Stimulated activated CD8-positive, alpha-beta memory T cell treated with anti-CD3 and anti-CD28 coated beads, Interleukin-2, amount 100 ng/mL, for 1 hour (primary cell): ENCODE measurements at regions not wholly inside any gene's neighbourhood (a gene's known extent, or its start where the extent isn't known, plus 50 kb on each side); places are given as distances from the start of the nearest gene placed in this dataset.

ENCODE experiments used
- DNase-seq, 2 donors: peaks; one replicate each; pipeline ENCODE4 v3.0.0-alpha.2; 2020; ENCODE audit warnings: low read depth in 2 of 2

GRCh38 chr3:18828637-18829036 lies 319.7 kb upstream of the KCNH8 start:
- DNase-seq, result no peak

DNA sequence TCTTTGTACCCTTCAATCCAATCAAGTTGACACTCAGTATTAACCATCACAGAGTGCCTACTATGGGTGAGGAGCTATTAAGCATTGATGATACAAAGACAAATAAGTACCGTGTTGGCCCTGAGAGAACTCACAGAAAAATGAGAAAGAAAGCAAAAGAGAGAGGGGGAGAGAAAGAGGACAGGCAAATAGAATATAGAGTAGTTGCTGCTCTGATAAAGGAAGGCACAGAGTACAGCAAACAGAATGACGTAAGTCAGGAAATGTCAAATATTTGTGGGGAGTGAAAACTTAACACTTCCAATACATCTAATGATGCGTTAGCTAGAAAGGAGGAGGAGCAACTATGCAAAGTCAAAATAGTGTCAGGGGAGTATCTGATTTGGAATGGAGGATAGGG lies 320.6 kb upstream of the KCNH8 start:
- no peak for DNase-seq

DNA sequence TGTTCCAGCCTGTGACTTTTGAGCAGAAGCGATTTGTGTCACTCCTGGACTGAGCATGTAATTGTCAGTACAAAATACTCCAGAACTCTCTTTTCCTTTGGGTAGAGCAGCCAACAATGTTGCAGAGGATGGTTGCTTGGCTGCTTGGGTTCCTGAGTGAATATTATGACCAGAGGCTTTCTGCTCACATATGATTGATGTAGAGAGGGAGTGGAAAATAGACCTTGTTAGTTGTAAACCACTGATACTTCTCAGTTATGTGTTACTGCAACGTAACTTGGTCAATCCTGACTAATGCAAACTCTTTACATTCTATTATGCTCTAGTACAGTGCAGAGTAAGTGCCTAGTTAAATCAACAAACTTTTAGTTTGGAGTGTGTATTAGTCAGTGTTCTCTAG lies 322.6 kb upstream of the KCNH8 start:
- DNase-seq, result no peak

- DNase-seq, result no peak
Measured at GRCh38 chr3:18813300-18813699, 335.0 kb upstream of the KCNH8 start.

- DNase-seq, result no peak
Measured at GRCh38 chr3:18812316-18812715, 336.0 kb upstream of the KCNH8 start.

DNA sequence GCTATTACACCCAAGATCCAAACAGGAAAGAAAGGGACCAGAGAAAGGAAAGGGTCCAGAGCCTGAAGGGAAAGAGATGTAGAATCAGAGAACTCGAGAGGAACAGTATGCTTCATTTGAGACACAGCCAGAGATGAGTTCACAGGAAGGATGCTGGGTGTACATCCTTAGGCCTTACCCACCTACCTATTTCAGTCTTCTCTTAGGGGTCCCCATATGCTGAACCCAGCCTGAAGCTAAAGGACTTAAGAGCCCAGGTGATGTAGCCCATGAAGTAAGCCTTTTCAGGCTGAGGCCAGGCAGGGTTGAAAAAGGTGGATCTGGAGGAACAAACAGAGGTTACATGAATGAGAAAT lies 338.0 kb upstream of the KCNH8 start:
- no peak for DNase-seq

DNA sequence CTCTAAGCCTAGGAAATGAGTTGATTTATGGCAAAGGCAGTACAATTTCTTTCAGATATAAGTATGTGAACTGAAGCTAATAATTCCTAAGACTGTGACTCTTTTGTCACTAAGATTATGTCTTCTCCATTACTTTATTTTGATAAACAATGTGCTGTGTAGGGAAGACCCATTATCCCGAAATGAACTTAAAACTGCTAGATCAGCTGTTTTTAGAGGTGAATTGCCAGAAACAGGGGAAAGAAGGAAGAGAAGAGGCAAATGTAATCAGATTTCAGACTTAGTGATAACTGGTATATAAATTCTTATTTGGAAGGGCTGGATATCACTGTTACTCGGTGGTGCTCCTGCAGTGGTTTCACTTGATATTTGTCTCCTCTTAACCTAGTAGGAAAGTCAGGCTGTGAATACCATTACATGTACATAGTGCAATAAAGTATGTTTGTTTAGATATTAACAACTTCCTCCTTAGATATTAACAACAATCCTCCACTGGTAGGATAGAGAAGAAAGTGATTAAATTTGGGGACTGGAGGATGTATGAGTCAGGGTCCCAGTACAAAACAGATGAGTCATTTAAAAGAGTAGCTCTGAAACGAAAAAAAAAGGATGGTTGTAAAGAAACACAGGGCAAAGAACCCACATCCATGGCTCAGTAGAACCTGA lies 338.5 kb upstream of the KCNH8 start:
- no peak for DNase-seq

- no peak for DNase-seq
Measured at GRCh38 chr3:18808429-18808828, 339.9 kb upstream of the KCNH8 start.

DNA sequence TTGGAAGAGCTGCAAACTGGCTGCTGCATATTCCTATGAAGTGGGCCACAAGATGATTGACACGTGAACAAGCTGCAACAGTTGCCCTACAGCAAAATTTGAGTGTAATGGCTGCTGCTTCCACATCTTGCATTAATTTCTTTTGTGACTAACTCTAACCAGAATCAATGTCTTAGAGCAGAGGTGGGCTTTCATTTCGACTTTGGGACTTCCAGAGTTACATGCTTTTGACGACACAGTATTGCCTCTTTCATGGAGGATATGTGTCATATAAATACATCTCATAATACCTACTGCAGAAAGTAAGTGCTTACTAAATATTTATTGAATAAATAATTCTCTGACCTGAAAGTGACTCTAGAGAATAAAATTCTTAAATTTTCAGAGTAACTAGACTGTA lies 340.7 kb upstream of the KCNH8 start:
- no peak for DNase-seq

DNA sequence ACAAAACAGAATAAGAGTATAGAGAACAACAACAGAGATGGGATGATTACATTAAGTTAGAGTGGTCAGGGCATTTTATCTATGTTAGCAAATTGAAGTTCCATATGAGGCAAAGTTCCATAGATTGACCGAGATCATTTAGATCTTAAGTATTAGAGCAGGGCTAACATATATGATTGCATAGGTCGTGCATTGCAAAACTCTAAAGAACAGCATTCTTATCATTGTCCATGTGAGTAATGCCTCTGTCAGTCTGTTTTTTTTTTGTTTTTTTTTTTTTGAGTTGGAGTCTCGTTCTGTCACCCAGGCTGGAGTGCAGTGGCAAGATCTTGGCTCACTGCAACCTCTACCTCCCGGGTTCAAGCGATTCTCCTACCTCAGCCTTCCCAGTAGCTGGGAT lies 341.7 kb upstream of the KCNH8 start:
- DNase-seq, result no peak

GRCh38 chr3:18797378-18797777 lies 350.9 kb upstream of the KCNH8 start:
- no peak for DNase-seq

DNA sequence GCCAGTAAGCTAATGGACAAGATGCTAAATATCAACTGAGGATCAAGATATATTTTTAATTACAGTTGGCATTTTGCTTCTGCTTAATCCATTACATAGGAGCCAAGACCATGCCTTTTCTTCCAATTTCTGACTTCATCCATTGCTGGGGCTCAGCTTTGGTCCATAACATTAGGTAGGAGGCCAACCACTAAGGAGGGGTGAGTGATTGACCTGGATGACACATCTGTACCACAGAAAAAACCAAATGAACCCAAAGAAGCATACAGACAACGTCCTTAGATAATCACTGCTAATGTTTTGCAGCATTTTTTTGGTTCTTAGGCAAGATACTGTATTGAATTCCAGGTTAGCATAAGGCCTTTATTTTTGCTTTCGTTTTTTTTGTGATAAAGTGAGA lies 353.2 kb upstream of the KCNH8 start:
- DNase-seq, result no peak

- DNase-seq, result no peak
Measured at GRCh38 chr3:18791752-18792151, 356.6 kb upstream of the KCNH8 start.

DNA sequence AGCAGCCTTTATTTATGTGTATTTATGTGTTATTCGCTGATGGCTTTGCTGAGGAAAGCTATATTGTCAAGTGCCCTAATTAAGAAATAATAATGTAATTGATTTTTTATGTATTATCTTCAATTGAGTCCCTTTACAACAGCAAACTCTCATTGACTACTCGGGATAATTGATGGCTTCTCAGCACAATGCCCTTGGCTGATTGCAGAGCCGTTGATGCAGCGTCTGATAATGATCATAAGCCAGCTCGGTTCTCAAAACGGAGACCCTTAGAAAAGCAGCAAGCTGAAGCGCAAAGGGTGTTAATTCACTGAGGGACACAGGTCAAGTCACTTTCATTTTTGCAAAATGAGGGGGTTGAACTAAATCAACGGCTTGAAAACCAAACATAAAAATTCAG lies 357.1 kb upstream of the KCNH8 start:
- DNase-seq, result no peak

DNA sequence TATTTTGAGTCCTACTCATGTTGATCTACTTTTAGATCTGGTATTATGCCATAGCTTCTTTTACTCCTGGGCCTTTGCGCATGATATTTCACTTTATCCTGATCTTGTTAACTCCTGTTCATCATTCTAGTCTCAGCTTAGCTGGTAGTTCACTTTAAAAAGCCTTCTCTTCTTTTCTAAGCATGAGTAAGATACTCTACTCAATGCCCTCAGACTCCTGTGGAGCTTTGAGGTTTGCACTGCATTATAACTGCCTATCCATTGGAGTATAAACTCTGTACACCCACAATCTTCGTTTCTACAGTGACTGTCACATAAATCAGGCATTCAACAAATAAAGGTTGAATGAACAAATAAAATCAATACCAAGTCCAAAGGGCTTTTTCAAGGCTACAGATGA lies 357.9 kb upstream of the KCNH8 start:
- DNase-seq, result no peak

GRCh38 chr3:18789734-18790133 lies 358.6 kb upstream of the KCNH8 start:
- no peak for DNase-seq

DNA sequence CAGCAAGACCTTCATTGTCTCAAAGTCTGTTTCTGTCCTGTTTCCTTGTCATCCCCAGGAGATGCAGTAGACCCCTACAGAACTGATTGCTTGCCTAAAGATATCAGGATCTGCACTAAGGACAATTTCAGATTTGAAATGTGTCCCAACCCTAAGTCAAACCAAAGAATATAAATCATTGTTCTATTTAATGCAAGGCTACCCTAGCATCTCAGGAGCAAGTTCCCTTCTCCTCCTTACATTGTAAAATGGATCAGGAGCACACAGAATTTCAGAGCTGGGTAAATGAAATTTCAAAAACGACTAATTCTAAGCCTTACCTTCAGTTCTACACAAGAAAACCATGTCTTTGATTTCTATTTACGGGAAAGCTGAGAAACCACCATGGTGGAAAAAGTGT lies 360.9 kb upstream of the KCNH8 start:
- DNase-seq, result no peak

- no peak for DNase-seq
Measured at GRCh38 chr3:18786650-18787323, 361.5 kb upstream of the KCNH8 start.

- no peak for DNase-seq
Measured at GRCh38 chr3:18782191-18782590, 357.1 kb upstream of the SATB1 start.

GRCh38 chr3:18780959-18781358 lies 355.8 kb upstream of the SATB1 start:
- no peak for DNase-seq

GRCh38 chr3:18779704-18780103 lies 354.6 kb upstream of the SATB1 start:
- no peak for DNase-seq

DNA sequence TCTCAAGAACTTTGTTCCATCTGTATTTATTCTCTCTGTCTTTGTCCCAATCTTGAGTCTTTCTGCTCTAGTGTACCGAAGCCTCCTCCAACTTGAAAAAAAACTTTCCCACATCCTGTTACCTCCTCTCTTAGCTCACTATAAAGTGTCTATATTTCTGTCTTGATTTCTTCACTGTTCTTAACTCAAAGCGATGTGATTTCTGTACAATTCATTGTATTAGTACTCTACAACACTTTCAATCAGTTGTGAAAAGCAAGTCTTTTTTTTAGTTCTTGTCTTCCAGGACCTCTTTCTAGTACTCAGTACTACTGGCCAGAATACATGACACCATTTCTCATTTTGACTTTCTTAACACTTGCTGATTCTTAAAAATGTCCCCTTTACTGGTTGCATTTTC lies 353.5 kb upstream of the SATB1 start:
- no peak for DNase-seq

DNA sequence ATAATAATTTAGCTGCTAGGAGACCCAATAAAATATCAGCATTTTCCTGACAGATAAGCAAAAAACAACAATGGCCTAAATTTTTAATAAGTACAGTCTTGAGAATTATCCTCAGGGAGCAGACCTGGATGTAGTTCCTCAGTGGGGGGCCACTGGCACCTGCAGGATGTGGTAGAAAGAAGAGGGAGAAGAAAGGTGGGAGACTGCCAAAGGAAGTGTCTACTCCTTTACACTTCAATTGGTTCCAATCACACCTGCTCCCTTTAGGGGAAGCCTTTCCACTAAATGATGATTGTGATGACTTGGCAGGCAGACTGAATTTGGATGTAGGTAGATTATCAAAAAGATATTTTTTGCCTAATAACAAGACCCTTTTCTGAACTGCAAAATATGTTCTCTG lies 353.0 kb upstream of the SATB1 start:
- DNase-seq, result no peak

DNA sequence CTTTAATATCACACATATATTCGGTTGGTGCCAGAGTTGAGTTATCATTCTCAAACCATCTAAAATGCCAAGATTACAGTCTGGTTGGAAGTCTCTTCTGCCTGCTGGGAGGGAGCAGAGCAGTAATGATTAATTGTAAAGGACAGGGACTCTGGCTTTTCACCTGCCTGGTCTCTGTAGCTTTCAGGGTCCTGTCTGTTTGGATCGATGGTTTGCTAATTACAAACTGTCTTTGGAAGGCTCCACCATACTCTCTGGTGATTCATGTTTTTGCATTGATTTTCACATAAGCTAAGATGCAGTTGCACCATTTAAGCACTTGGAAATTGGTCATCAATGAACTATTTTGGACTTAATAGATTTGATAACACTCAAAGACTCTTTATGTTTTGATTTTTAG lies 350.4 kb upstream of the SATB1 start:
- DNase-seq, result no peak
